HG03280 (cell line): ENCODE measurements at regions not wholly inside any gene's neighbourhood (a gene's known extent, or its start where the extent isn't known, plus 50 kb on each side); places are given as distances from the start of the nearest gene placed in this dataset.
"Not testable (repeated sequence)": the region's sequence is repeated elsewhere in the genome, so short reads cannot be mapped to it uniquely, and the experiment has no call there.

Experiments
- ATAC-seq: cut with Tn5 transposase; IDR thresholded peaks from one replicate; pipeline ENCODE4 v1.9.1; 2021; ENCODE audit warnings: mild to moderate bottlenecking, moderate library complexity; ENCODE audit not compliant: unreplicated experiment

DNA sequence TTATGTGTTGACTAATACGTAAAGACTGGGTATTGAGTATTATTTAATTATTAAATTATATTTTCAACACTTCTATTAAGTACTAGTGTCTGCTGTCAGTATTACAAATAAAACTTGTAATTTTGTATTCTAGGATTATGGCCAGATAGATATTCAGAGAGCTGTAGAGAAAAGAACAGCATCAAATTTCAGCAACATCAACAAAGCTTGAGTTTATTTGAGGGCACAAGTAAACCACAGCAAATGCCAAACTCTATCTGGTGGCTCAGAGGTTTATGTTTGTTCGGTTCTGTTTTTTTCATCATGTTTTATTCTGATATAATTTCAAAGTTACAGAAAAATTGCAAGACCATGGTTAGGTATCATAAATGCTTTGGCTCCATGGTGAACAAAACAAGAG is 1530.5 kb downstream of the PCDH18 start:
- no peak for ATAC-seq

DNA sequence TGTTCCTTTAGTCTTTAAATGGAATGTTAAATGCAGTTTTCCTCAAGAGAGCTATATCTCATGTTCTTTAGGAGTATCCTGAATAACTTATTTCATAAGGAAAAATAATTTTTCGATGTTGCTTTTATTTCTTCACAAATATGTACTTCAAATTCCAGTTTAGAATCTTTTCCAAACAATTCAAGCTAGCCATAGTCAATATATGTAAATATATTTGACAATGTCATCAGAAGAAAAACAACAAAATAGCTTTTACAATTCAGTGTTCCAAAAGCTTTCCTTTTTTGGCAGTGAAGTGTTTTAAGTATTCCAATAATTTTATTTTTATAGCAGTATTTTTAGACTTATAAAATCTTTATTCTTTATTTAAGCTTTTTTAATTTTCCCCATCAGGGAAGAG is 1532.0 kb downstream of the PCDH18 start:
- ATAC-seq: no peak

DNA sequence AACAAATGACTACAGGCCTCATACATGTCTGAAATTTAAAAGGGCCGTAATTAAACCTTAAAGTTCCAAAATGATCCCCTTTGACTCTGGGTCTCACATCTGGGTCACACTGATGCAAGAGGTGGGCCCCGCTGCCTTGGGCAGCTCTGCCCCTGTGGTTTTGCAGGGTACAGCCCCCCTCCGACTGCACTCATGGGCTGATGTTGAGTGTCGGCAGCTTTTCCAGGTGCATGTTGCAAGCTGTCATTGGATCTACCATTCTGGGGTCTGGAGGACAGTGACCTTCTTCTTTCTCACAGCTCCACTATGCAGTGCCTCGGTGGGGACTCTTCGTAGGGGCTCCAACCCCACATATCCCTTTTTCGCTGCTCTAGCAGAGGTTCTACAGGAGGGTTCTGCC is 1537.9 kb downstream of the PCDH18 start:
- ATAC-seq: no peak

GRCh38 chr4:135976860-135977259 is 1555.4 kb downstream of the PCDH18 start:
- no peak for ATAC-seq

- ATAC-seq: no peak
These were observed 1565.4 kb downstream of the PCDH18 start for GRCh38 chr4:135966936-135967335.

DNA sequence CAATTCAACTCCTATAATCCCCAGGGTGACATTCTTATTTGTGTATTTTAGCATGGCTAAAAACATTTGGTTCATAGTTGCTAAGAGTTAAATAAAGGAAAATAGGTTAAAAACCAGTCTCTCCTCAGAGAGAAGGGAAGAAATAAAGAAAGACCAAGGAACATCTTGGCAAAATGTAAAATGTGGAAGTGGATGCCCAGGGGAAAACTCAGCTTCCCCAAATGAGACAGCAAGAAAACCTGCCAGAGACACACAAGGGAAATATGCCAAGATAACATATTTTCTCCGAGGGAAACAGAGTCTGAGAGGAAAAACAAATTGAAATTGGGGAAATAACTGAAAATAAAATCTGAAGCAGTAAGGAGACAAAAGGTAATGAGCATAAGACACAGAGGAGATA is 1569.3 kb downstream of the PCDH18 start:
- ATAC-seq: no peak

- no peak for ATAC-seq
These were observed 1582.4 kb downstream of the PCDH18 start for GRCh38 chr4:135949931-135950330.

DNA sequence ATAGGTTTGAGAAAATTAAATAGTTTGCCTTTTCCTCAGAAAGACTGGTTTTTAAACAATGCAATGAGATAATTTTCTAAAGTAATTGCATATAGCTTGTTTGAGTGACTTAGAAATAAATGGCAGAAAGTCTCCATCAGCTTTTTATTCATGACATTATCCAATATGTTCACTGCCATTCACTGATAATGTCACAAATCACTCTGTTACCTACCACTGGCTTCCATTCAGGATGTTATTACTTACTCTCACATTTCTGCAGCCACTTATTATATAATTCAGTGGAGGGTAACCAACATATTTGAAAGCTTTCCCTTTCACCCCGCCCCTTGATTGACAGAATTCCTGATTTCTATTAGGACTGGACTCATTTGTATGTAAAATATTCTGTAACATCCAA is 1583.5 kb downstream of the PCDH18 start:
- ATAC-seq: no peak

DNA sequence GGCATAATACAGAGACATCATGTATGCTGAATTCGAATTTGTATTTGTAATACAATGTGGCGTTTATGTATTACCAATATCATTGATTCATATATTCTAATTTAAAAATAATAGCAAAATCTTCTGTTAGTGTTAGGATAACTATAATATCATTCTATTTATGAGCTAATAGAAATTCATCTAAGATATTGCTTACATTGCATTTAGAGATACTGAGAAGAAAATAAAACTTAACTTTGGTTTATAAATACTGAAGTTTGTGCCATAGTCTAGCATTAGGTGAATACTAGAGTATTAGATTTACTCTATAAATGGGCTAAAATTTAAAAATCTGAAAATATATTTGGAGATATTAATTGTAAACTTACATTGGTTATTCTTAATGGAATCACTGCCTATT is 1590.6 kb downstream of the PCDH18 start:
- no peak for ATAC-seq

DNA sequence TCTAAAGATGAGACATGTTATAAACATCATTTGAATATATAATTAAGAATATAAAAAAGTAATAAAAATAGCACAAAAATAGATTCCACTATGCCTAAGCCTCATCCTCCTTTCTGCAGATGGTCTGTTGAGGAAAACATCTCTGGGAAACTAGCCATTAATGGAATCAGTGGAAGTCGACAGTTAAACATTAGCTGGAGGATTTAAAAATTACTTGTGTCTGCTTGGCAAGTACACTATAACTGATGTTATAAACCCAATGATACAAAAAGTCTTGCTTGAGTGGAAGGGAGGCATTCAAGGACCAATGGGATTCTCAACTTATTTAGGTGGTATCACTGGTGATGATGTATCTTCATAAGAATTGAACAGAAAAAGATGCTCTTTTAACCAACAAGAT is 1598.3 kb downstream of the PCDH18 start:
- no peak for ATAC-seq

GRCh38 chr4:135927651-135928050 is 1604.6 kb downstream of the PCDH18 start:
- no peak for ATAC-seq

GRCh38 chr4:135921081-135921480 is 1611.2 kb downstream of the PCDH18 start:
- ATAC-seq: no peak

DNA sequence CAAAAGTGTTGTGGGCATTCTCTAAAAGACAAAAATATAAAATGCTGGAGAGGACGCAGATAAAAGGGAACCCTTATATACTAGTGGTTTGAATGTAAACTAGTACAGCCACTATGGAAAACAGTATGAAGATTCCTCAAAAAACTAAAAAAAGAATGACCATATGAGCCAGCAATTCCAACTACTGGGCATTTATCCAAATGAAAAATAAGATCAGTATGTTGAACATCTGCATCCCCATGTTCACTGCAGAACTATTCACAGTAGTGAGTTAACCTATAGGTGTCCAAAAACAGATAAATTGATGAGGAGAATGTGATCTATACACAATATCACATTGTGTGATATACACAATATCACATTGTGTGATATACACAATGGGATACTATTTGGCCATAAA is 1615.3 kb downstream of the PCDH18 start:
- ATAC-seq: no peak

- ATAC-seq: no peak
These were observed 1631.3 kb downstream of the PCDH18 start for GRCh38 chr4:135900956-135901355.

DNA sequence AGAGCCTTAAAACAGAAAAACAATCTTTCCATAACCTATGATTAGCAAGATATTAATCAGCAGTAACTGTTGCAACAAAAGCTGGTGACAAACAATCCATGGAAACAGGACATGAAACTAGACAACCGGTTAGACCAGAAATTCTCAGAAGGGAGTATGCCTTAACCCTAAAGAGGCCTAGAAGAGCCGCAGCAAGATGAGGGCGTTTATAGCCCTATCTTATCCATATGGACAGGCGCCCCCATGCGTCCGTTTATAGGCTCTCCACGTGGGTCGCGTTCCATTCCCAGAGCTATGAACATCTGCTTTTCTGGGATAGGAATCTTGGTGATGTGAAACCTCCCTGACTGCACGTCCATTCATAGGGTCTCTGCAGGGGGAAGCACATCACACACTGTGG is 1662.7 kb upstream of the PABPC4L start:
- not testable (repeated sequence) for ATAC-seq

DNA sequence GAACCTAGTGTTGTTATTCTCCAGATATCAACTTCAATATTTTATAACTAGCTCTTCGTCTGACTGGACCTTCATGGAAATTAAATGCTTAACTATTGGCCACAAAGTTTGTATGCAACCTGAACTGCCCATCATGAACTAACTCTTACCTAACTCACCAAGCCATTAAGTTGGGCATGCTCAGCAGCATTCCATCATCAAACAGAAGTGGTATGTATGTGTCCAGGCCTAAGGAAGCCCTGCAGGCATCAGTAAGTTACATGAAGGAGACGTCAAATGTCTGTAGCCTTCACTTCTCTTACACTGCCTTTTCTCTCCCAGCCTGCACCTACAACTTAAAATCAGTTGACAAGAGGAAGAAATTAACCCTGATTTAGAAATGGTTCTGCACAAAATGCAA is 1639.2 kb upstream of the PABPC4L start:
- ATAC-seq: no peak

DNA sequence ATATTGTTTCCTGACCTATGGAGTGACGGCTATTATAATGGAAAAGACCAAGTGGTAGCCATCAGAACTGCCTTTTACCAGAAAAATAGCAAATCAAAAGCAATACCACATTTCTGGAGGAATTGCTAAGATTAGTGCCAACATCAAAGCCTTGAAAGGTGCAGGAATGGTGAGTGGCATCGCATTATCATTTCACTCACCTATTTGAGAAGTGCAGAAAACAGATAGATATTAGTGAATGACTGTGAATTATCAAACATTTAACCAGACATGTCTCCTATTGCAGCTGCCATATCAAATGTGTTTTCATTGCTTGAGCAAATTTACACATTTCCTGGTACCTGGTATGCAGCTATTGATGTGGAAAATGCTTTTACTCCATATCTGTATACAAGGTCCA is 1638.1 kb upstream of the PABPC4L start:
- ATAC-seq: no peak

DNA sequence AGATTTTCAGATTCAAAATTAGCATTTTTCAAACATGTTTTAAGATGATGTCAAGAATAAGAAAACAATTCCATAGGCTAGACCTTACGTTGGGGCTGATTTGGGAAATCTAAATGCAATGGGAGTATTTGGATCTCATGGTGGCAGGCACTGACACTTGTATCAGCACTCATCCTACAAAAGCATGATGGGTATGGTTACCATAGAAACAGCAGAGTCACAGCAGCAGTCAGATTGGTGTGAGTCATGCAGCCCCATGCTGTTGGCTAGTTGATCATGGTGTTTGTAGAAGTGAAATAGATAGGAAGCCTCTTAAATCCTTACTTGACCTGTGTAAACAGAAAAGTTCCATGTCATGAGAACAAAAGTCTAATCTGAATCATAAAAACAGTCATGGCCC is 1637.3 kb upstream of the PABPC4L start:
- no peak for ATAC-seq

GRCh38 chr4:135834471-135834870 is 1632.9 kb upstream of the PABPC4L start:
- no peak for ATAC-seq

DNA sequence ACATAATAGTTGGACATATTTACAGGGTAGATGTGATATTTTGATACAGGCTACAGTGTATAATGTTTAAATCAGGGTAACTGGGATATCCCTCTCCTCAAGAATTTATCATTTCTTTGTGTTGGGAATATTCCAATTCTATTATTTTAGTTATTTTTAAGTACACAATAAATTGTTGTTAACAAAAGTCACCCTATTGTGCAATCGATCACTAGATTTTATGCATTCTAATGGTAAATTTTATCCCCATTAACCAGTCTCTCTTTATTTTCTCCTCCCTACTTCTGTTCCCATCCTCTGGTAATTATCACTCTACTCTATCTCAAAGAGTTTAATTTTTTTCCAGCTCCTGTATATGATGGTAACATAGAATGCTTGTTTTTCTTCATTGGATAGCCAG is 1631.9 kb upstream of the PABPC4L start:
- no peak for ATAC-seq

DNA sequence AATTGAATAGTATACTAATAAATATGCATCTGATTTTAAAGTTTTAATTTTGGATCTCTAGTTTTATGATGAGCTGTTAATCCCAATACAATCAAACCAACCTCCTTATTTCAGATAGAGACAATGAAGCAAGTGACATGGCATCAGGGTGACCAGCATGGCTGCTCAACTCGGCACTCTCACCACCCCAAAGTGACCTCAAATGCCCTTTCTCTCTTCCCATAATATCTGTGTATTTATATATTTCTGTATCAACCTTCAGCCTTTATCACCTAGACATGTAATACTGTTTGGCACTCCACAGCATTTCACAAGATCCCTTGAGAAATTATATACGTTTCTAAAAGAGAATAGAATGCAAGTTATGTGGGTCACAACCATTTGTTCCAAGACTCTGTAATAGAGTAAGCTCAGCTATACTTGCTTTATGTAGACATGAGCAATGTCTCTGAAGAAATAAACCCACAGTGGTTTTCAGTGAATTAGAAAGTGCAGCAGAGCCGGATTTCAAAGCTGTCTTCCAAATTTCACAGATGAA is 1623.2 kb upstream of the PABPC4L start:
- ATAC-seq: no peak

GRCh38 chr4:135804785-135805184 is 1603.2 kb upstream of the PABPC4L start:
- no peak for ATAC-seq

GRCh38 chr4:135777361-135777760 is 1575.8 kb upstream of the PABPC4L start:
- ATAC-seq: no peak

GRCh38 chr4:135775909-135776308 is 1574.3 kb upstream of the PABPC4L start:
- ATAC-seq: no peak
